HG03045 (cell line): ENCODE measurements at regions not wholly inside any gene's neighbourhood (a gene's known extent, or its start where the extent isn't known, plus 50 kb on each side); places are given as distances from the start of the nearest gene placed in this dataset.

Experiments
- ATAC-seq: cut with Tn5 transposase; IDR thresholded peaks from one replicate; pipeline ENCODE4 v1.9.1; 2021; ENCODE audit warnings: mild to moderate bottlenecking, moderate library complexity; ENCODE audit not compliant: unreplicated experiment

- ATAC-seq = no peak
Observed at GRCh38 chr9:129278391-129279237, 100.6 kb upstream of the IER5L start.

GRCh38 chr9:129276486-129277230, 98.6 kb upstream of the IER5L start:
- no peak for ATAC-seq

GRCh38 chr9:129275626-129276247, 97.7 kb upstream of the IER5L start:
- ATAC-seq = no peak

DNA sequence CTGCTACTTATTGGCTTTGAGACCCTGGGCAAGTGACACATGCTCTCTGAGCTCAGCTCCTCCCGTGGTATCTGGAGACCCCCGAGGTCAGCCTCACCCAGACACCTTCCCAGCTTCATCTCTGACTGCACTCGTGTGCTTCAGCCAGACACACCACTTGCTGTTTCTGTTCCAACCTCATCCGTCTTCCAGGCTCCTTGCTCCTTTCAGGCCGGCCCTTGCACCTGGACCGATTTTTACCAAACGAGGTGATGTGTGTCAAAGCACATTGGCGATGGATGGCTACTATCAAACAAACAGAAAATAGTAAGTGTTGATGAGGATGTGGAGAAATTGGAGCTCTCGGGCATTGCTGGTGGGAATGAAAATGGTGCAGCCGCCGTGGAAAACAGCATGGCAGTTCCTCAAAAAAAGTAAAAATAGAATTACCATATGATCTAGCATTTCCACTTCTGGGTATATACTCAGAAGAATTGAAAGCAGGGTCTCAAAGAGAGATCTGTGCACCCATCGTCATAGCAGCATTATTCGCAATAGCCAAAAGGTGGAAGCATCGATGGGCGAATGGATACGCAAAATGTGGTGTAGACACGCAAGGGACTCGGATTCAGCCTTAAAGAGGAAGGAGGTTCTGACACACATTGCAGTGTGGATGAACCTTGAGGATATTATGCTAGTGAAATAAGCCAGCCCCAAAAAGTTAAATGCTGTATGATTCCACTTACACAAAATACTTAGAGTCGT, 96.1 kb upstream of the IER5L start:
- no peak for ATAC-seq

DNA sequence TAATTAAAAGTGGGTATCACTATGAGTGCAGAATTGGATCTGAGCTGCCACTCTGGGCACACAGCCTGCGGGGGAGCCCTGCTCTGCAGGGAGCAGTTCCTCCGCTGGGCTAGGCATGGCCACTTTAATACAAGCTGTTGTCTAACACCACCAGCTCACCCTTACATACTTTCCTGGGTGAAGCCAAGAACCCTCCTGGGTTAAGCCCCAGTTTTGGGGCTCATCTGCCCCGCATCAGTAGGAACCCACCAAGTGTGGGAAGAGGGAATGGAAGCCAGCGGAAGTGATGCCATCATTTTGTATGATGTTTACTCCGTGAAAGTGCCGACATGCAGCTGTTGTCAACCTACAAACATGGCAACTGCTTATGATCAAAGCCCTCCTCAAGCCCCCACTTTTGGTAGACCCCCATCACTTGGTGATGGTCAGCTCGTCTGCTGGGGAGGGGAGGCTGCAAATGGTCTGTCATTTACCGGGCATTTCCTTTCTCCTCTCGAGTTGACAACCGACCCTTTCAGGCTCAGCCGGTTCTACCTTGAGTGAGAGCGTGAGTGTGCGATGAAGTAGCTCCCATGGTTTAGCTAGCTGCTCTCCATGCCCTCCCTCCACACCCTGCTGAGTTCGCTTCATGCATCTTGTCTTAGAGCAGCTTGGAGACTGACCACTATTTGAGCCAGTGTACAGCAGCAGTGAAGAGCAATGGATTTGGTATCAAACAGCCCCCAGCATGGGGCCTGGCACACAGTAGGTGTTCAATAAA, 95.3 kb upstream of the IER5L start:
- ATAC-seq = no peak

- no peak for ATAC-seq
Observed at GRCh38 chr9:129272348-129273025, 94.4 kb upstream of the IER5L start.

DNA sequence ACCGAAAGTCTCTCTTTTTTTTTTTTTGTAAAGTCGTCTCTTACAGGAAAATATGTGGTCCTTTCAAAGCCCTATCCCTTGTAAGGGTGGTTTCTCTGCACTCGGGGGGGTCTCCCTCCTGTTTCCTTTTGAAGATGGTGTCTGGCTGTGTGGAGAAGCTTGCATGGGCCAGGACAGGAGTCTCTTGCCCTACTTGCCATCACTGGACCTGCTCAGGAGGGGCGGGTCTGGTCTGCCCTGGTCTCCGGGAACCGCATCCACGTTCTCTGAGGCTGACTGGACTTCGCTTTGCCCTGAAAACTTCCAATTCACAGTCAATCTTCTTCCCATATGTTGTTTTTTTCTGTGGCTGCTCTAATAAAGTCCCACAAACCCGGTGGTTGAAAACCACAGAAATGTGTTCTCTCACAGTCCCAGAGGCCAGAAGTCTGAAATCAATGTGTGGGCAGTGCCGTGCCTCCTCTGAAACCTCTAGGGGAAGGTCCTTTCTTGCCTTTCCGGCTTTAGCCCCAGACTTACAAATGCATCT, 92.9 kb upstream of the IER5L start:
- peak; percentile 66 for ATAC-seq

GRCh38 chr9:129270205-129270604, 92.1 kb upstream of the IER5L start:
- peak; percentile 53 for ATAC-seq

DNA sequence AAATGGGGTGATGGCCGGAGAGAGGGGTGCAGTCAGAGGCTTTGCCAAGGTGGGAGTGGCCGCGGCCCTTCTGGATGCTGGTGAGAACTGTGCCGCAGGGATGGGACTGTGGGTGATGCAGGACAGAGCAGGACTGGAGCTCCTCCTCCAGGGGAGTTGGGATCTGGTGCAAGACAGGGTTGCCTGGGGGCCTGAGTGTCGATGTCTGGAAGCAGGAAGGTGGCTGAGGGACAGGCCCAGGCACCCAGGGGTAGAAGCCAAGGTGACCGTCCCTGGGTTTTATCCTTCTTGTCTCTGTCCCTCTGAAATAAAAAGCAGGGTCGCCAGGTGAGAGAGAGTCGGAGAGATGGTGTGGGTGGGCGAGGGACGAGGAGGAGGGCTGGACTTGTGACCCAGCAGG, 89.1 kb upstream of the IER5L start:
- no peak for ATAC-seq

GRCh38 chr9:129266536-129266935, 88.5 kb upstream of the IER5L start:
- no peak for ATAC-seq

DNA sequence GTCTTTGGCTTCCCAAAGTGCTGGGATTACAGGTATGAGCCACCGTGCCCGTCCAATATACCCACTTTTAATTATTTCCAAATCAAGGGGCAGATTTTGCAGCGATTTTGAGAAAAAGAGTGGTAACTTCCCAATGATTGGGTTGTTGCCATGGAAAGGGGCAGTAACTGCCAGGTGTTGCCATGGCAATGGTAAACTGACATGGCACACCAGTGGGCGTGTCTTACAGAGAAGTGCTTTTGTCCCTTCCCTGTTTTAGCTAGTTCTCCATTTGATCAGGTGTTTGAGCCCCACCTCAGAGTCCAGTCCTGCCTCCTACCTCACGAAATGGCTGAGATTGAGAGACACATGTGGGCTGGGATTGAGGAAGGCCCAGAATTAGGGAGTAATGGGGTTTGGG, 86.3 kb upstream of the IER5L start:
- no peak for ATAC-seq

DNA sequence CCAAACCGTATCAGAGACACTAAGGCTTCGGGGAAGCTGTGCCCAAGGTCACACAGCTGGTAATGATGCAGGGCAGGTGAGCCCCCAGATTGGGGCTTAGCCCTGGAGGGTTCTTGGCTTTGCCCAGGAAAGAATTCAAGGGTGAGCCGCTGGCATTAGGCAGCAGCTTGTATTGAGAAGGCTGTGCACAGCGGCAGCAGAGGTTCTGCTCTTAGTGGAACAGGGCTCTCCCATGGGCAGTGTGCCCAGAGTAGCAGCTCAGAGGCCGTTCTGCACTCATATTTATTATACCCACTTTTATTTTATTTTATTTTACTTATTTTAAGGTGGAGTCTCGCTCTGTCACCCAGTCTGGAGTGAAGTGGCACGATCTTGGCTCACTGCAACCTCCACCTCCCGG, 85.8 kb upstream of the IER5L start:
- ATAC-seq = no peak

DNA sequence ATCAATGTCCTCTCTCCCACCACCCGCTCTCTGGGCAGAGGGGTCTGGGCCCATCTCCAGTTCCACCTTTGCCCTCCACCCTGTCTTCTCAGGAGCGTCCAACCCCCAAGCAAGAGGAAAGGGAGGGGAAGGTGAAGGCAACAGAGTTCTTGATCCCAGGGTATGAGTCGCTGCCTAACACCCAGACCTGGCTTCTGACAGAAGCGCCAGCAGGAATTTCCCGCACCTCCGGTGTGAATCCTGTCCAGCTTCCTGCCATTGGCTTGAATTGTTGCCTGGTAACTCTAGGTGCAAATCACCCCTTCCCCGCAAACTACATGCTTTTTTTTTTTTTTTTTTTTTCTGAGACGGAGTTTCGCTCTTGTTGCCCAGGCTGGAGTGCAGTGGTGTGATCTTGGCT, 84.2 kb upstream of the IER5L start:
- no peak for ATAC-seq

DNA sequence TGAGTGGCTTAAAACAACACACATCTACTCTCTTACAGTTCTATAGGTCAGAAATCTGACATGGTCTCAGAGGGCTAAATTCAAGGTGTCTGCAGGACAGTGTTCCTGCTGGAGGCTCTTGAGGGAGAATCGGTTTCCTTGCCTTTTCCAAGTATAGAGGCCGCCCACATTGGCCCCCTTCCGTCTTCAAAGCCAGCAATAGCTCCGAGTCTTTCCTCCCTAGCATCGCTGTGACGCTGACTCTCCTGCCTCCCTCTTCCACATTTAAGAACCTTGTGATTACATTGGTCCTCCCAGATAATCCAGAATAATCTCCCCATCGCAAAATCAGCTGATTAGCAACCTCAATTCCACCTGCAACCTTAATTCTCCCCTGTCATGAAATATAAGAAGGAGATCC, 81.3 kb upstream of the IER5L start:
- ATAC-seq = no peak

DNA sequence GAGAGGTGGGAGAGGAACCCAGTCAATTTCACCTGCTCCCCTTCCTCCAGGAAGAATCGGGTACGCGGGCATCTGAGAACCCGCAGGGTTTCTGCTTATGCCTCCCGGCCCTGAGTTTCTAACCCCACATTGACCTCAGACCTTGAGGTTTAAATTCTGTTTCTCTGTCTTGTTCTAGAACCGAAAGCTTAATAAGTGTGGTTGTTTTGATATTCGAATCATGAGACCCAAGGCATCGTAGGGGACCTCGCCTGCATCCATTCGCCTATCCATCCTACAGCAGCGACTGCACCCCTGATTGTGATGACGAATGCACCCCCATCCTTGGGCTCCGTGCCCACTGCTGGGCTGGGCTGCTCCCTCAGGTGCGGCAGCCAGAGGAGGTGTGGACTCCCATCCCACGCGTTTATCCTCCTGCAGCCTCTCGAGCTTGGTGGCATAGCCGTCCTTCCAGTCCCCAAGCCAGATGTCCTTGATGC, 80.8 kb upstream of the IER5L start:
- no peak for ATAC-seq

DNA sequence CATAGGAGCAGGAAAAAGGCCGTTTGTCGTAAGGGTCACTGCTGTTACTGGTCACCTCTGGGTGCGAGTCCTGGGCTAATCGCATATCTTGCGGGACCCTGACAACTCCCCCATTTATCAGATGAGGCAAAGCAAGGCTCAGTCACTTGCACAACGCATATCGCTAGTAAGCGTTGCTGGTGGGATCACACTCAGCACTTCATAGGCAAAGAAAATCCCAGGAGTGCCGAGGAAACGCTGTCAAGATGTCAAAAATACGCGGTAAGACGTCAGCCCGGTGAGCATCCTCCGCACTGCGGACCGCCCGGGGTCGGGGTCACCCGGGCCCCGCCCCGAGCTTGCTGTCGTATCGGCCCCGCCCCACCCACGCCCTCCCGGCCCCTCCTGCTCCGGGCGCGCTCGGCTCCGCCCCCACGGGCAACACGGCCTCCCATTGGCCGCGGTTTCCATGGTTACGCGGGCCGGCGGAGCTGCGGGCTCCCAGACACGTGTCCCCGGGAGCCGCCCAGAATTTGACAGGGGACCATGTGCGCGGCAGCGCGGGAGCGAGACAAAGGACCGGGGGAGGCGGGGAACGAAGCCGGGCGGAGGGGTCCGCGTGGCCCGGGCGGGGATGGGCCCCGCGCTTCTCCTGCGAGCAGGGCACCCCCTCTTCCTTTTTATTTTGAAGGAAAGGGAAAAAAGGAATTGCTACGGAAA, 80.2 kb upstream of the IER5L start:
- no peak for ATAC-seq

GRCh38 chr9:129256959-129257713, 79.1 kb upstream of the IER5L start:
- no peak for ATAC-seq
